Aorta (tissue), 5 donors: ENCODE measurements at regions not wholly inside any gene's neighbourhood (a gene's known extent, or its start where the extent isn't known, plus 50 kb on each side); places are given as distances from the start of the nearest gene placed in this dataset.

Experiments
- ATAC-seq: fragments of 200-7000 bp; cut with Tn5 transposase; one replicate; pipeline ENCODE4 v1.9.1; 2022; ENCODE audit warnings: moderate library complexity; ENCODE audit not compliant: low FRiP score
- DNase-seq, 2 donors: peaks; one replicate each; pipeline ENCODE4 v3.0.0-alpha.2; 2020
- H3K27ac ChIP-seq, 2 donors: one replicate each; pipeline ENCODE4 v1.5.1; 2013; ENCODE audit warnings: low read length in 2 of 2, mild to moderate bottlenecking in 2 of 2, moderate library complexity in 2 of 2, control low read depth in 1 of 2, inconsistent platforms in 1 of 2, low read depth in 1 of 2
- H3K27me3 ChIP-seq, 2 donors: one replicate each; pipeline ENCODE4 v1.6.1; 2013; ENCODE audit warnings: control low read depth in 1 of 2, low read length in 1 of 2, mild to moderate bottlenecking in 1 of 2, moderate library complexity in 1 of 2; ENCODE audit not compliant: insufficient read depth in 2 of 2, control insufficient read depth in 1 of 2
- H3K36me3 ChIP-seq, 2 donors: one replicate each; pipeline ENCODE4 v1.6.1; 2013; ENCODE audit warnings: control low read depth in 1 of 2, low read length in 1 of 2, mild to moderate bottlenecking in 1 of 2; ENCODE audit not compliant: insufficient read depth in 2 of 2, control insufficient read depth in 1 of 2
- H3K4me1 ChIP-seq, 2 donors: one replicate each; pipeline ENCODE4 v1.6.1; 2013; ENCODE audit warnings: low read length in 2 of 2, control low read depth in 1 of 2, mild to moderate bottlenecking in 1 of 2, moderate library complexity in 1 of 2; ENCODE audit not compliant: insufficient read depth in 2 of 2, control insufficient read depth in 1 of 2
- H3K4me3 ChIP-seq, 2 donors: one replicate each; pipeline ENCODE4 v1.5.1; 2013; ENCODE audit warnings: low read length in 2 of 2, control low read depth in 1 of 2, mild to moderate bottlenecking in 1 of 2
- H3K9me3 ChIP-seq: one replicate; pipeline ENCODE4 v1.6.1; 2013; ENCODE audit warnings: mild to moderate bottlenecking, low read length; ENCODE audit not compliant: control insufficient read depth
- WGBS, 2 donors: extraction: QIAGEN DNeasy Blood & Tissue Kit; methylation state at CpG; one replicate each; pipeline ENCODE4 v1.1.7; 2013; 5-methylcytosine and 5-hydroxymethylcytosine counted together
- intact Hi-C, 2 donors: fragments of 100-400 bp; cut with DNase I; formaldehyde crosslinking; loops; one replicate each; pipeline versions ENCODE4 v1.14.2 to v1.15.0; 2022
- donor health status: healthy with polysubstance abuse.
- donor health status: Bipolar disorder and iron deficiency.
- donor health status: DM: no; HTN: no; CAD: no.
- donor health status: DM: no; HTN: no; CAD: no.
- donor health status: DM: yes; HTN: yes; CAD: no.

- DNase-seq (no peak), ATAC-seq (no peak)
- WGBS, 2 donors: 91 to 96% methylated on average over 1 of the region's 1 CpG
- Histone ChIP-seq H3K27ac (no peak overlapping the region), H3K27me3 (no peaks in the 10 kb centered on the region), H3K4me3 (no peak overlapping the region), H3K36me3 (no peaks in the 10 kb centered on the region), H3K4me1 (no peaks in the 10 kb centered on the region), H3K9me3 (no peaks in the 10 kb centered on the region)
- intact Hi-C loops: no loop called here
Measured at GRCh38 chr3:170792471-170792870, 77.5 kb downstream of the RPL22L1 start.

GRCh38 chr3:170790647-170791046, 79.3 kb downstream of the RPL22L1 start:
- no peaks in the 10 kb centered on the region for H3K36me3 ChIP-seq
- 67 to 85% methylated on average over 1 of the region's 1 CpG for WGBS, 2 donors
- DNase-seq (no peak), ATAC-seq (no peak)
- no peak overlapping the region for H3K4me3 ChIP-seq
- H3K27ac ChIP-seq: no peak overlapping the region
- H3K4me1 ChIP-seq: no peaks in the 10 kb centered on the region
- intact Hi-C loops: no loop called here
- H3K27me3 ChIP-seq: no peaks in the 10 kb centered on the region
- no peaks in the 10 kb centered on the region for H3K9me3 ChIP-seq

GRCh38 chr3:170787464-170787863, 82.5 kb downstream of the RPL22L1 start:
- intact Hi-C loops: no loop called here
- Histone ChIP-seq H3K4me3 (no peak overlapping the region), H3K36me3 (no peaks in the 10 kb centered on the region), H3K9me3 (no peaks in the 10 kb centered on the region), H3K4me1 (no peaks in the 10 kb centered on the region), H3K27ac (no peak overlapping the region), H3K27me3 (no peaks in the 10 kb centered on the region)
- ATAC-seq: no peak
- no peak for DNase-seq
- 91 to 92% methylated on average over 2 of the region's 2 CpGs for WGBS, 2 donors

GRCh38 chr3:170785454-170785853, 84.5 kb downstream of the RPL22L1 start:
- no peak overlapping the region for H3K4me3 ChIP-seq
- 87 to 88% methylated on average over 3 of the region's 3 CpGs for WGBS, 2 donors
- no peaks in the 10 kb centered on the region for H3K27me3 ChIP-seq
- no peak for ATAC-seq
- H3K4me1 ChIP-seq: no peaks in the 10 kb centered on the region
- DNase-seq: no peak
- intact Hi-C loops: no loop called here
- H3K27ac ChIP-seq: no peak overlapping the region
- H3K9me3 ChIP-seq: no peaks in the 10 kb centered on the region
- H3K36me3 ChIP-seq: no peaks in the 10 kb centered on the region

GRCh38 chr3:170784406-170784805, 85.6 kb downstream of the RPL22L1 start:
- DNase-seq (no peak), ATAC-seq (no peak)
- no peak overlapping the region for H3K4me3 ChIP-seq
- 90 to 93% methylated on average over 2 of the region's 2 CpGs for WGBS, 2 donors
- no peaks in the 10 kb centered on the region for H3K27me3 ChIP-seq
- no peaks in the 10 kb centered on the region for H3K9me3 ChIP-seq
- H3K36me3 ChIP-seq: no peaks in the 10 kb centered on the region
- intact Hi-C loops: no loop called here
- H3K4me1 ChIP-seq: no peaks in the 10 kb centered on the region
- no peak overlapping the region for H3K27ac ChIP-seq

GRCh38 chr3:170780955-170781354, 89.0 kb downstream of the RPL22L1 start:
- Histone ChIP-seq H3K9me3 (no peaks in the 10 kb centered on the region), H3K4me1 (peaks cover 0 to 2% of the 10 kb centered on the region in 2 donors), H3K27ac (no peak overlapping the region), H3K36me3 (no peaks in the 10 kb centered on the region), H3K4me3 (no peak overlapping the region), H3K27me3 (no peaks in the 10 kb centered on the region)
- DNase-seq (no peak), ATAC-seq (no peak)
- intact Hi-C loops: no loop called here

- intact Hi-C loops: no loop called here
- Histone ChIP-seq H3K9me3 (no peaks in the 10 kb centered on the region), H3K4me3 (no peak overlapping the region), H3K27ac (no peak overlapping the region), H3K36me3 (no peaks in the 10 kb centered on the region), H3K27me3 (no peaks in the 10 kb centered on the region), H3K4me1 (peaks cover 0 to 2% of the 10 kb centered on the region in 2 donors)
- ATAC-seq: no peak
- no peak for DNase-seq
- WGBS, 2 donors: 59 to 69% methylated on average over 1 of the region's 1 CpG
Measured at GRCh38 chr3:170780471-170780870, 89.5 kb downstream of the RPL22L1 start.

- DNase-seq (no peak), ATAC-seq (no peak)
- no peaks in the 10 kb centered on the region for H3K27me3 ChIP-seq
- 90% methylated on average over 6 of the region's 6 CpGs for WGBS, 2 donors
- peaks cover 0 to 2% of the 10 kb centered on the region in 2 donors for H3K4me1 ChIP-seq
- no peak overlapping the region for H3K27ac ChIP-seq
- no peaks in the 10 kb centered on the region for H3K36me3 ChIP-seq
- H3K4me3 ChIP-seq: no peak overlapping the region
- no peaks in the 10 kb centered on the region for H3K9me3 ChIP-seq
- intact Hi-C loops: no loop called here
Measured at GRCh38 chr3:170778240-170779217, 91.5 kb downstream of the RPL22L1 start.

GRCh38 chr3:170777564-170777926, 92.5 kb downstream of the RPL22L1 start:
- no peak overlapping the region for H3K4me3 ChIP-seq
- H3K27ac ChIP-seq: no peak overlapping the region
- intact Hi-C loops: no loop called here
- no peaks in the 10 kb centered on the region for H3K9me3 ChIP-seq
- no peaks in the 10 kb centered on the region for H3K36me3 ChIP-seq
- H3K27me3 ChIP-seq: no peaks in the 10 kb centered on the region
- no peak for ATAC-seq
- peaks cover 0 to 2% of the 10 kb centered on the region in 2 donors for H3K4me1 ChIP-seq
- no peak for DNase-seq
